ENCODE measurements at regions not wholly inside any gene's neighbourhood (a gene's known extent, or its start where the extent isn't known, plus 50 kb on each side); places are given as distances from the start of the nearest gene placed in this dataset.
"Not testable (repeated sequence)": the region's sequence is repeated elsewhere in the genome, so short reads cannot be mapped to it uniquely, and the experiment has no call there.

DNA sequence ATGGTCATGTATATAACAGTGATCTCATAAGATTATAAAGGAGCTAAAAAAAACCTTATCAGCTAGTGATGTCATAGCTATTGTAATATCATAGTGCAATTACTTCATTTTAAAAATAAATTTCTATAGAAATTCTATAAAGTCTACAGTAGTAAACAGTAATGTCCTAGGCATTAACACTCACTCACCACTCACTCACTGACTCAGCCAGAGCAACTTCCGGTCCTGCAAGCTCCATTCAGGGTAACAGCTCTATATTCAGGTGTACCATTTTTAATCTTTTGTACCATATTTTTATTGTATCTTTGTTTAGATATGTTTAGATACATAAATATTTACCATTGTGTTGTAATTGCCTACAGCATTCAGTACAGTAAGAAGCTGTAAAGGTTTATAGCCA, 524.4 kb upstream of the CDH5 start:
- DNase-seq (ENCODE audit: low spot score) = no peak

DNA sequence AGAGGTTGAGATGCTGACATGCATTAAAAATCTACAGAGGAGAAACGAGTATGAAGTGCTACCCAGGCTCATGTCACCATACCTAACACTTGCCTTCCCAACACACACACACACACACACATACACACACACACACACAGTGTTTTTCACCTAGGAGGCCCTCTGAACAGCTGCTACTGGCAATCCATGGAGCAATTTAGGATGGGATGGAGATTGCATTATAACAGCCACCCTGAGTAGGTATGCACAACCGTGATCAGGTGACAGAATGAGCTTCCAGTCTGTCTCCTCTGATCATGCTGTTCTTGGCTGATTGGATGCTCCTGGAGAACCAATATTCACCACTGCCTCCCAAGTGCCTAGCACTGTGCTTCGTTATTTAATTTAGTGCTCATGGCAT, 528.5 kb upstream of the CDH5 start:
- DNase-seq (ENCODE audit: low spot score) = no peak

DNA sequence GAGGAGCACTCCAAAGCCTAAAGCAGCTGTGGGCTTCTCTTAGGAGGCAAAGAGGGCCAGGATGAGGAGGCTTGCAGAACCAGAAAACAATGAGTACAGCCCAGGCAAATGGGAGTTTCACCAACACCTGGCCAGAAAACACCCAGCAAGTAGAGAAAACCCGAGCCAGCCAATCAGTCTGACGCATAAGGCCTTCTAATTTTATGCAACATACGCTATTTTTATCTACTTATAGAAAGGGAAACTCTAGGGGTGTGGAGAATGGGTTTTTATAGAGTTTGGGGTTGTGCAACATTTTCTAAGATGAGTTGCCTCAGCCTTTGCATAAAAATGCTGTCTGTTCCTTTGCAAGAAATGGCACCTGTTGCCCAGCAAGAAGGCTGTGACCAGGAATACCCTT, 529.0 kb upstream of the CDH5 start:
- no peak for DNase-seq (ENCODE audit: low spot score)

DNA sequence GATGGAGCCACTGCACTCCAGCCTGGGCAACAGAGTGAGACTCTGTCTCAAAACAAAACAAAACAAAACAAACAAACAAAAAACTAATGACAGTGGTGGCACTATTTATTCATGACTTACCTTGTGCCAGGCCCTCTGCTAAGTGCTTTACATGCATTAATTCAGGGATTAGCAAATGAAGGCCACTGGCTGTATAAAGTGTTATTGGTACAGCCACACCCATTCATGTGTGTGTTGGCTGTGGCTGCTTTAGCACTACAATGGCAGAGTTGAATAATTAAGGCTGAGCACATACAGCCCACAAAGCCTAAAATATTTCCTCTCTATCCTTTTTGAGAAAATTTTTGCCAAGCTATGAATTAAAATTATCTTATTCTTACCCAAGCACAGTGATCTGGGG, 531.8 kb upstream of the CDH5 start:
- DNase-seq (ENCODE audit: low spot score) = no peak

DNA sequence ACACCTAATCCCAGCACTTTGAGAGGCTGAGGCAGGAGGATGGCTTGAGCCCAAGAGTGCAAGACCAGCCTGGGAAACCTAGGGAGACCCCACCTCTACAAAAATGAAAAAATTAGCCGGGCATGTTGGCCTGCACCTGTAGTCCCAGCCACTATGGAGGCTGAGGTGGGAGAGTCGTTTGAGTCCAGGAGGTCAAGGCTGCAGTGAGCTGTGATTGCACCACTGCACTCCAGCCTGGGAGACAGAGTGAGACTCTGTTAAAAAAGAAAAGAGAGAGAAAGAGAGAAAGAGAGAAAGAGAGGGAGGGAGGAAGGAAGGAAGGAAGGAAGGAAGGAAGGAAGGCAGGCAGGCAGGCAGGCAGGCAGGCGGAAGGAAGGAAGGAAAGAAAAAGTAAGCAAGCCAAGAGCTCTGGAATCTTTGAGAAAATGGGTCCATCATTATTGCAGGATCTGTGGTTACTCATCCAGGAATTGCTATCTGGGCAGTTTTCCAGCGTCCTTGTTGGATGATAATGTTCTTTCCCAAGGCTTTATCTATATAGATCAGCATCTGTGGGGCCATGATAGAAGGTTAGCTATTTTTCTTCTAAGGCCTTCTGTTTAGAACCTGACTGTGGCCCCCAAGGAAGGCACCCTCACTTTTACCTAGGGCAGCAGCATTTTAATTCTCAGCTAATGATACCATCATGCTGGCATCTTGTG, 533.2 kb upstream of the CDH5 start:
- no peak for DNase-seq (ENCODE audit: low spot score)

DNA sequence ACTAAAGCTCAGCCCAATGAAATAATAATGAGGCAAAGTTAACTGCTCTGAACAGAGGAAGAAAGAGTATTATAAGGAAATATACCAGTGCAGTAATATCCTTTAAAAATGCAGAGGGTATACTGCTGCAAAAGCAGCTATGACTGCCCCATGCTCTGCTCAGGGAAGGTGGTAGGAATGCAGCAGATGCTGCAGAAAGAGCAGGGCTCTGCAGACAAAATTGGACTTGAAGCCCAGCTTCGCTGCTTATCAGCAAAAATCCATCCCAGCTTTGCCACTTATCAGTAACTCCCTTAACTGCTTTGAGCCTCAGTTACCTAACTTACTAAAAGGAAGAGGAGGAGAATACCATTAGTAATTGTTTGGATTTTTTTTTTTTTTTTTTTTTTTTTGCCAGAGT, 533.8 kb upstream of the CDH5 start:
- DNase-seq (ENCODE audit: low spot score) = no peak

DNA sequence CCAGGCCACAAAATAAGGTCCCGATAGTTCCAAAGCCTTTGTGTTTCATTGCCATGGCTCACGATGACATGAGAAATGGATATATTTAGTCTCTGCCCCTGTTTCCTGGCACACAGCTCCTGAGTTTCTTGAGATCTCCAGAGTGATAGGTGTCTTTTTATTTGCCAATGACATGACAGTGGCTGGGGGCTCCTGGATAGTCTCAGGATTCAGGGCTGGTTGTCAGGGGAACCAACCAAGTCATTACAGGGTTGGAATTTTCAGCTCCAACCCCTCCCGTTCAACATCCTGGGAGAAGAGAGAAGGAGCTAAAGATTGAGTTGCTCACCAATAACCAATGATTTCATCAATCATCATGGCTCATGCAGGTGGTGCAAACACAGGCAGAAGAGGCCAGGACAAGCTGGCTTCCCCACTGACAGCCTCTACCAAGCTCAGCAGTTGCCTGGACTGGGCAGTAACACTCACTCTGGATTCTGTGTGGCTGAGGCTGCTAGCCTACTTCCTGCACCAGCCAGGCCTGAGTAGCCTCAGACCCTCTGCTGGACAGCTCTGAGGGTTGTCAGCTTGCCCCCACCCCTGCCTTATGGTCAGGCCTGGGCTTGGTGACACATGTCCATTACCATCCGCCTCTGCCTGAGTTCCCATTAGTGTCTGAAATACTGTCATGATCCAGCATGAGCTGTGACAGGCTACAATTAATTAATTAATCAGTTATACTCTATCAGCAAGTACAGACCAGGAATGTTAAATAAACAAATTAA, 534.4 kb upstream of the CDH5 start:
- DNase-seq (ENCODE audit: low spot score) = no peak

DNA sequence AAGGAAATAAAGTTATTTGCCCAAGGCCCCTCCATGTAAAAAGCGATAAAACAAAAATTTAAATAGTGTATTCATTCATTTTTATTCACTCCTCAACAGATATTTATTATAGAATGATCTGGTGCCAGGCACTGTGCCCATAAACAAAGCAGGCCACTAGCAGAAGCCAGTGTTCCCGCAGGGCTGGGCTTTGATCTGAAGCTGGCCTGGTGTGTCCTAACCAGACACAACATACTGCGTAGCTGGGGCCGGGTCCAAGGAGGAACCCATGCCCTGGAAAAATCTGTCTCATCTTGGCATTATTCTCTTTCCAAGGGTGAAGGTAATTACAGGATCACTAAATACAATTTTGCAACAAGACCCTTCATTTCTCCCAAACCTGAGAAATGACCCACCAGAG, 537.4 kb upstream of the CDH5 start:
- DNase-seq (ENCODE audit: low spot score) = no peak

DNA sequence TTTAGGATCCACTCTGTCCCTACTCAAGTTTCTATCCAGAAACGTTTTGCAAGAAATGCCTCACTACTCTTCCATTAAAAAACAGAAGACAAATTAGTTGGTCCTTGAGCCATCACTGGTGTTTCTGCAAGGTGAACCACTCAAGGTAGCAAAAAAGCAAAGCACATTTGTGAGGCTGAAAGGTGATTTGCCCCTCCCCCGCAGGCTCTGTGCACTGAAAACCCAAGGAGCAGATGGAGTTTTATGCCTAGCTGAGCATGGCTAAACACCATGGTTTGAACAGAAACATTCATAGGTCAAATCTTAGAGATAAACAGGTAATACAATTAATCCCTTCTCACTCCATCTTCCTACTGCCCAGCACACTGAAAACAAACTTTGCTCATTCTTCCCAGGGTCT, 538.2 kb upstream of the CDH5 start:
- DNase-seq (ENCODE audit: low spot score) = no peak

DNA sequence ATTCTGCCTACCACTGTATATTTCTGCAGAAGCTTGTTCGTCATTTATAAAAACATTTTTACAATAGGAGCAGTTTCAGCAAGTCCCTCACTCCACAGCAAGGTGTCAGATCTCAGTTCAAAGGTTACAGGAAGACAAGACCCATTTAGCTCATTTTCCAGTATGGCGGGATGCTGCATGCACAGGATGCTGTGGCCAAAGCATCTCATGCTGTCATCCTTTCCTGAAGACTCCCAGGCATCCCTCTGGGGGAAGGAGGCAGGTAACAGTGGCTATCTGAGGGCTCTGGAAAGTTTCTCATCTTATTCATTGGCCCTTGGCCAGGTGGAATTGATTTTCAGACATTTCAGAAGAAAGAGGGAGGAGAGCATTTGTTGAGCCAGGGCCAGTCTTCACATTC, 539.3 kb upstream of the CDH5 start:
- DNase-seq (ENCODE audit: low spot score) = no peak

DNA sequence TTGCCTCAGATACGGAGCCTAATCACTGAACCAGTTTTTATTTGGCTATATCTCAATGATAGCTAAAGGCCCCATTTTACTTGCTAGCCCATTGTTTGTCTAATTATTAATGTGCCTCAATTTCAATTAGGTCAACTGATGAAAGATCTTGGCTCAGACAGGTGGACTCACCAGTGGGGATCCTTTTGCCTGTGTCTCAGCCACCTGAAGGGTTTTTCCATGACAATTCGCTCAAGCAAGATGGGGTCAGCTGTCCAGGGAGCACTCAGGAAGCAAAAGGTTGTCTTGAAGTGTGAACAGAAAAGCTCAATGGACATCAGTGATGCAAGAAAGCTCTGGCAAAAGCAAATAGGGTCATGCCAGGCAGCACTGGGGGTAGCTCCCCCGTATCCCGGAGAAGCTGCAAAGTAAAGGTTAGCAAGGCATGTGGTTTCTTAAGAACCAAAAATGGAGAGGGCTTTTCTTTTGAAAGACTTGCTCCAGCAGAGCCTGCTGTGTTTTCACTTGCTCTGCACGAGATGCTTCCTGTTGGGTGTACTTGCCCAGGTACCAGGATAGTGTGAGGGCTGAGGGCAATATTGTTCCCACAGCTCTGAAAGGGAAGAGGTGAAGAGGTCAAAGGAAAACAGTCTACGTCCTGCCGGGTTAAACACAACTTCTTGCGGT, 541.2 kb upstream of the CDH5 start:
- DNase-seq (ENCODE audit: low spot score) = no peak

DNA sequence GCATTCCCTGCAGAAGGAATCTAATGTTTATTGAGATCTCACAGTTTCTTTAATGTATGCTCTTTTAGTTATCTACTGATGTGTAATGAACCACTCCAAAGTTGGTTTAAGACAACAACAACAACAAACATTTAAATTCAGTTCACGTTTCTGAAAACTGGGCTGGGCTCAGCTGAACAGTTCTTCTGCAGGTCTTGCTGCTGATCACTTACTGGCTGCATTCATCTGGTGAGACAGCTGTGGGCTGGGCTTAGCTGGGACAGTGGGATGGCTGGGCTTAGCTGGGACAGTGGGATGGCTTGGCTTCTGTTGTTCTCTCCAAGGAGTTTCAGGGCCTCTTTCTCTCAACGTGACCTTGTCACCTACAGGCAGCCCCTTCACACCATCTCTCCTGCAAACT, 544.3 kb upstream of the CDH5 start:
- no peak for DNase-seq (ENCODE audit: low spot score)

DNA sequence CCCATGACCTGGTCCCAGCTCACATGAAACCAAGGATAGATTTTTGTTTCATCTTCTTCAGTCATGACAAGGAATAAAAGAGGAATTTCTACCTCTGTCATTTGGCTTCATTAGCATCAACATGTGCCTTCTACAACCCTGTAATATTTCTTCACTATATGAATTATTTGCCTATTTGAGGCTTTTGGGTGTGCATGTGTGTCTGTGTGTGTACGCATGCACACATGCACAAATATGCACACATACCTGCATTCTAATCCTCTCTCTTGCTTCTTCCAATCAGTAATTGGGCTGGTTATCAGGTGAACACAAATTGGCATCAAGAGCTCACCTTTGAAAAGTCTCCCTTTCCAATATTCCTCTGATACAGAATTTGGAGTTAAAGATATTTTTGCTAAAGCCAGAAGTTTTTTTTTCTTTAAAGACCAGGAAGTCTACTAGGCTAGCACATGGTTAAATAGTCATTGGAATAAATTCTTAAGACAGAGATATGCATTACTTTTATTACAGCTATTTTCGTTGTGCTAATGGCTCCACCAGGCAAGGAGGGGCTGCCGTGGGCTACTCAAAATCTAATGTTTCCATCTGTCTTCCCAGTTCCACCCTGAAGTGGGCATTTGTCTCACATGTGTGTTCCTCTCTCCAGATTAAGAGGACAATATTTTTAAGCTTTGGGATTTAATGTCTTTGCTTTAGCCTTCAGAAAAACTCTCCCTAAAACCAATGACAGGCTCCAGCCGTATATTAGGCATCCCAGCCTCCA, 547.2 kb upstream of the CDH5 start:
- DNase-seq (ENCODE audit: low spot score) = no peak

DNA sequence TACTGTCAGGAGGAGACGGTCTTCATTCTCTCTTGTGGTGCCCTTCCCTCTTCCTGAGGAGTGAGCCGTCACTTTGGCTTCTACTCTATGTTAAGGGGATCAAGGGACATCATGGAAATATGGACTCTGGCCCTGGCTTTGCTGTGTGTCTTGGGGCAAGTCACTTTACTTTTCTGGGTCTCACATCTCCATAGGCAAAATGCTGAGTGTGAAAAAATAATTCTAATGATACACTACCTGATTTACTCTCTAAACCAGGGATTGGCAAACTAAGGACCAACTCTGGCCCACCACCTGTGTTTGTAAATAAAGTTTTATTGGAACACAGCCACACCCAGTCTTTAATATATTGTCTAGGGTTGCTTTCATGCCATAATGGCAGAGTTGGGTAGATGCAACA, 548.7 kb upstream of the CDH5 start:
- DNase-seq (ENCODE audit: low spot score) = no peak

DNA sequence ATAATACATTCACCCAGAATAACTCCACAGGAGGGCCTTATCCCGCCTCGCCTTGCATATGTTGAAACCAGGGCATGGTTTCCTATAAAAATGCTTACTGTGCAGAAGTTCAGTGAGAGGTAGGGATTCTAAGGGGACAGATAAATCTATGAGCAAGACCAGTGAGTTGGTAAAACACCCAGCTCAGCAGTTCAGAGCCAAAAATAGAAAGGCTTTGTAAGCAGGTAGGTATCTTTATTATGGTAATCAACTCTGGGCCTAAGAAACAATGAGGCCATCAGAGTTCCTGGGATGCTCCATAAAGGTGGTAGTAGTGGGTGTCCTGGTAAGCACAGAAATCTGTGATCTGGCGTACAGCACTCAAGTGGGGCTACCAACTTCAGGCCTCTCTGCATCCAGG, 549.4 kb upstream of the CDH5 start:
- no peak for DNase-seq (ENCODE audit: low spot score)

DNA sequence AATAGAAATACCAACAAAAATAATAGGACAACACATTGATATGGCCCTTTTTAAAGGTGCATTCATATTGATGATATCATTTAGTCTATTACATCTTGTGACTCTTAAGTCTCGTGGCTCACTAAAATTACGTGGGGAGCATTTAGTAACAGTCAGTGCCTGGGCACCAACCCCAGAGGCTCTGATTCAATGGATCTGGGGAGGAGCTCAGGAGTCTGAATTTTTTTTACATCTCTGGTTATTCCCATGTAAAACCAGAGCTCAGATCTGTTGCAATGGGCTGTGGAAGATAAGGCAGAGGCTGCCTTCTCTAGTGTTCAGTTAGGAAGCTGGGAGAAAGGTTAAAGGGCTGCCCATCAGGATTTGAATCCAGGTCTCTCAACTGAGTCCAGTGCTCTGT, 549.9 kb upstream of the CDH5 start:
- DNase-seq (ENCODE audit: low spot score) = no peak

DNA sequence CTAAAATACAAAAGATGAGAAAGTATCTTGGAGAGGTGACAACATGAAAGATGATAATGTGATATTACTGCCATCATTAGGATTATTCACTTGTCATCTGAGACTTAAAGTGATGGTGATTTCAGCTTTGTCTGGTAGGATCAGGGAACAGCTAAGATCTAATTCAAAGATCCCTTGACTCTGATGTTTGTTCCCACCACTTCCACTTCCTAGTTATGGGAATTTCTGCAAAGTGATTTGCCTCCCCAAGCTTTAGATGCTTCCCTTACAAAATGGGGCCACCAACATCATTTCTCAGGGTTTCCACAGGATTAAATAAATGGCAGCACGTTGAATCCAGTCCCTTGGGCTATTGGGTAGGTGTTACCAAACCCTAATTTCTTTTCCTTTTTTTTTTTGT, 550.8 kb upstream of the CDH5 start:
- DNase-seq (ENCODE audit: low spot score) = no peak

DNA sequence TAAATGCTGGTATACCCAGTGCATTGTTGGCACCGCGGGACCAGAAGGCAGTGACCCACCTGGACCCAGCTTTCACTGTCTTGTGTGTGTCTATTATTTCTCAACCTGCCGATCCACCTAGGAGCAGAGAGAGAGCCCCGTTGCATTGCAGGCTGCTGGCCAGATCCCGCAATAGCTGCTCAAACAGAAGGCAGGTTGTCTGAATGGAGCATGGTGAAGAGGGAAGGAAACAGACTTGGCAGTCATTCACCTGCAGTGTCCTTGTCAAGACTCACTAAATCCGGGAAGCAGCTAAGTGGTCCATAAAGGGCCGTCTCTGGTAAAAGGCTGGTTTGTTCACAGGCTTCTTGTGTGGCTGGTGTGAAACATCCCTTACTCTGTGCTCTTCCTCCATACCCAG, 552.6 kb upstream of the CDH5 start:
- DNase-seq (ENCODE audit: low spot score) = not testable (repeated sequence)

DNA sequence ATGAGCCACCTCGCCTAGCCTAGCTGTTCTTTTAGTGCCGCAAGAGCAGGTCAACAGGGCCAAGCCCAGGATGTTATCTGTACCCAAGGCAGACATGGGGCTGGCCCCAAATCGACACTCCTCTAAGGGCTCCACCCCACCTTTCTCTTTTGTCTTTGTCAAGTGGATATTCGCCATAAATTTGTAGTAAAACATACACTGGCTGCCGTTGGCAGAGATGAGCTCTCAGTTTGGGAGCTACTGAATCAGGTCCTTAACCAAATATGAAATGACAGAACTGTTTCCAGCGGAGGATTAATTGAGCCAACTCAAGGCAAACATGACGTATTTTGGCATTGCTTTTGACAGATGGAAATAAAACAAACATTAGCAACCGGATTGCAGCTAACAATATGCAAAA, 556.9 kb upstream of the CDH5 start:
- DNase-seq (ENCODE audit: low spot score) = no peak

DNA sequence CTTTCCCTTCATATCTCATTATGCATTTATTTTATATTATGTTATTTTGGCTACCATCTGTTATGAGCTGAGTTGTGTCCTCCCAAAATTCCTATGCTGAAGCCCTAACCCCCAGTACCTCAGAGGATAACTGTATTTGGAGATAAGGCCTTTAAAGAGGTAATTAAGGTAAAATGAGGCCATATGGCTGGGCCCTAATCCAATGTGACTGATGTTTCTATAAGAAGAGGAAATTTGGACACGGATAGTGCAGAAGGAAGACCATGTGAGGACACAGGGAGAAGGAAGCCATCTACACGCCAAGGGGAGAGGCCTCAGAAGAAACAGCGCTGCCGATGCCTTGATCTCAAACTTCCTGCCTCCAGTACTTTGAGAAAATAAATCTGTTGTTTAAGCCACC, 557.7 kb upstream of the CDH5 start:
- DNase-seq (ENCODE audit: low spot score) = no peak

DNA sequence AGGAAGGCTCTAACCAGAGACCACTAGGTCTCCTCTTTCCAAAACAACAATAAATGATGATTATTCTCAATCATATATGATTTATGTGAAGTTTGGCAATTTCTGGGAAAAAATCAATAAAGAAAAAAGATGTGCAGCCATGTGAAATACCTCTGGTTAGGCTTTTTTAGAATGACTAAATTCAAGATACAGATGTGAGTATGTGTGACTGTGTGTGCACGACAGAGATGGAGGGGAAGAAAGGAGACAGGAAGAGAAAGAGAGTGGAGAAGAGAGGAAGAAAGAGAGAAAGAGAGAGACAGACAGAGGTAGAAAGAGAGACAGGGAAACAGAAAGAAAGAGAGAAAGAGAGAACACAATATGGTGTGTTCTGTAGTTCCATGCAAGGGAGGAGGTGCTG, 558.6 kb upstream of the CDH5 start:
- DNase-seq (ENCODE audit: low spot score) = no peak

DNA sequence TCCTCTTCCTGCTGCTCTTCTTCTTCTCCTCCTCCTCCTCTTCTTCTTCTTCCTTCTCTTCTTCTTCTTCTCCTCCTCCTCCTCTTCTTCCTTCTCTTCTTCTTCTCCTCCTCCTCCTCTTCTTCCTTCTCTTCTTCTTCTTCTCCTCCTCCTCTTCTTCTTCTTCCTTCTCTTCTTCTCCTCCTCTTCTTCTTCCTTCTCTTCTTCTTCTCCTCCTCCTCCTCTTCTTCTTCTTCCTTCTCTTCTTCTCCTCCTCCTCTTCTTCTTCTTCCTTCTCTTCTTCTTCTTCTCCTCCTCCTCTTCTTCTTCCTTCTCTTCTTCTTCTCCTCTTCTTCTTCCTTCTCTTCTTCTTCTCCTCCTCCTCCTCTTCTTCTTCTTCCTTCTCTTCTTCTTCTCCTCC, 560.8 kb upstream of the CDH5 start:
- DNase-seq (ENCODE audit: low spot score) = not testable (repeated sequence)

DNA sequence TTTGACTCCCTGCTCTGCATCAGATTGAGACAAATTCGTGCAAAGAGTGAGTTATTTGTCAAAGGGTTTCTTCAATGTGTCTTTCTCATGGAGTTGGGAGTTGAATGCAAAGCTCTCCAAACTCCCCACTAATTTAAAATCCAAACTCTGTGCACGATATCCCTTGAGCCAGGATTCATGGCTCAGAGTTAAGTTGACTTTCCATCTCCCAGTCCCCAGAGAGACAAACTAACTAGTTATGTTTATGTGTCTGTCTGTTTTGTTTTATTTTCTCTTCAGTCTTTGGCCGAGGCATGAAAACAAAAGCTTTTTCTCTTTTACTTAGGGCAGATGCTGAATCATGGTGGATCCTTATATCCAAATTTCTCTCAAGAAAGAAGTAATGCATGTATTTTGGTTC, 570.0 kb upstream of the CDH5 start:
- no peak for DNase-seq (ENCODE audit: low spot score)

Measured in CD4-positive, alpha-beta T cell treated with Interleukin-2 at 100 ng/mL for 4 hours (primary cell).